WTC11 (cell line): ENCODE measurements at regions not wholly inside any gene's neighbourhood (a gene's known extent, or its start where the extent isn't known, plus 50 kb on each side); places are given as distances from the start of the nearest gene placed in this dataset.

Source experiments
- CREB1 ChIP-seq: sonication (generic); formaldehyde crosslinking; IDR thresholded peaks from 2 replicates; pipeline ENCODE4 v1.8.0; 2023; ENCODE audit warnings: mild to moderate bottlenecking, missing genetic modification reagents
- FOXP1 ChIP-seq: sonication (generic); formaldehyde crosslinking; IDR thresholded peaks from 2 replicates; pipeline ENCODE4 v1.8.0; 2022; ENCODE audit warnings: missing genetic modification reagents, mild to moderate bottlenecking, moderate library complexity, borderline replicate concordance
- MYBL2 ChIP-seq: sonication (generic); formaldehyde crosslinking; IDR thresholded peaks from 2 replicates; pipeline ENCODE4 v1.8.1; 2023; ENCODE audit warnings: mild to moderate bottlenecking, moderate library complexity, missing genetic modification reagents
- ZNF396 ChIP-seq: fragments of 250-450 bp; sonication (Bioruptor Pico); IDR thresholded peaks from 2 replicates; pipeline ENCODE4 v1.8.0; 2021; ENCODE audit warnings: mild to moderate bottlenecking, moderate library complexity, borderline replicate concordance
- TF ChIP-seq, protein P1 (sequence below): fragments of 200-600 bp; IDR thresholded peaks from 2 replicates; pipeline ENCODE4 v1.8.0; 2022; ENCODE audit warnings: antibody characterized with exemption
- TF ChIP-seq, protein P2 (sequence below): sonication (generic); formaldehyde crosslinking; IDR thresholded peaks from 2 replicates; pipeline ENCODE4 v1.8.1; 2023; ENCODE audit warnings: mild to moderate bottlenecking, missing genetic modification reagents
- TF ChIP-seq, protein P3 (sequence below): sonication (generic); formaldehyde crosslinking; IDR thresholded peaks from 2 replicates; pipeline ENCODE4 v1.8.1; 2023; ENCODE audit warnings: mild to moderate bottlenecking, missing genetic modification reagents, moderate library complexity

DNA sequence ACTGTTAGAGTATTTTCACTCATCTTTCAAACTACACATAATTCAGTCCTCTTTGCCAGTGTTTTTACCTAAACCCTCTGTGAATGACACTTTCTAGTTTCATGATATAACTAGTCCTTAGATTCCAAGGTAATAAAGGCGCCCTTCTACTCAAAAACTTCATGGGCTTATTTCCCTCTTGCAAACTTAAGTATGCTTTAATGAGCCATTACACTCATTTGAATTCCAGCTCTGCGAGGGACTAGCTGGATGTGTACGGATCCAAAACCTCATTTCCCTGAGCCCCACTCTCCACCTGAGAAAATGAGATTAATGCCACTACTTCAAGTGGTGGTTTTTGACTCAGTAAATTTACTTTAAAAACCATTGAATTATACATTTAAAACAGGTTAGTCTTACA lies 141.1 kb downstream of the NDUFA12 start:
- TF ChIP-seq, protein P1, sequence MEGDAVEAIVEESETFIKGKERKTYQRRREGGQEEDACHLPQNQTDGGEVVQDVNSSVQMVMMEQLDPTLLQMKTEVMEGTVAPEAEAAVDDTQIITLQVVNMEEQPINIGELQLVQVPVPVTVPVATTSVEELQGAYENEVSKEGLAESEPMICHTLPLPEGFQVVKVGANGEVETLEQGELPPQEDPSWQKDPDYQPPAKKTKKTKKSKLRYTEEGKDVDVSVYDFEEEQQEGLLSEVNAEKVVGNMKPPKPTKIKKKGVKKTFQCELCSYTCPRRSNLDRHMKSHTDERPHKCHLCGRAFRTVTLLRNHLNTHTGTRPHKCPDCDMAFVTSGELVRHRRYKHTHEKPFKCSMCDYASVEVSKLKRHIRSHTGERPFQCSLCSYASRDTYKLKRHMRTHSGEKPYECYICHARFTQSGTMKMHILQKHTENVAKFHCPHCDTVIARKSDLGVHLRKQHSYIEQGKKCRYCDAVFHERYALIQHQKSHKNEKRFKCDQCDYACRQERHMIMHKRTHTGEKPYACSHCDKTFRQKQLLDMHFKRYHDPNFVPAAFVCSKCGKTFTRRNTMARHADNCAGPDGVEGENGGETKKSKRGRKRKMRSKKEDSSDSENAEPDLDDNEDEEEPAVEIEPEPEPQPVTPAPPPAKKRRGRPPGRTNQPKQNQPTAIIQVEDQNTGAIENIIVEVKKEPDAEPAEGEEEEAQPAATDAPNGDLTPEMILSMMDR = no peak
- TF ChIP-seq ZNF396 (CRISPR knock-in tag) (no peak), FOXP1 (no peak), MYBL2 (CRISPR knock-in tag) (no peak), CREB1 (no peak)
- TF ChIP-seq, protein P2, sequence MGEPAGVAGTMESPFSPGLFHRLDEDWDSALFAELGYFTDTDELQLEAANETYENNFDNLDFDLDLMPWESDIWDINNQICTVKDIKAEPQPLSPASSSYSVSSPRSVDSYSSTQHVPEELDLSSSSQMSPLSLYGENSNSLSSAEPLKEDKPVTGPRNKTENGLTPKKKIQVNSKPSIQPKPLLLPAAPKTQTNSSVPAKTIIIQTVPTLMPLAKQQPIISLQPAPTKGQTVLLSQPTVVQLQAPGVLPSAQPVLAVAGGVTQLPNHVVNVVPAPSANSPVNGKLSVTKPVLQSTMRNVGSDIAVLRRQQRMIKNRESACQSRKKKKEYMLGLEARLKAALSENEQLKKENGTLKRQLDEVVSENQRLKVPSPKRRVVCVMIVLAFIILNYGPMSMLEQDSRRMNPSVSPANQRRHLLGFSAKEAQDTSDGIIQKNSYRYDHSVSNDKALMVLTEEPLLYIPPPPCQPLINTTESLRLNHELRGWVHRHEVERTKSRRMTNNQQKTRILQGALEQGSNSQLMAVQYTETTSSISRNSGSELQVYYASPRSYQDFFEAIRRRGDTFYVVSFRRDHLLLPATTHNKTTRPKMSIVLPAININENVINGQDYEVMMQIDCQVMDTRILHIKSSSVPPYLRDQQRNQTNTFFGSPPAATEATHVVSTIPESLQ (CRISPR knock-in tag) = no peak
- TF ChIP-seq, protein P3, sequence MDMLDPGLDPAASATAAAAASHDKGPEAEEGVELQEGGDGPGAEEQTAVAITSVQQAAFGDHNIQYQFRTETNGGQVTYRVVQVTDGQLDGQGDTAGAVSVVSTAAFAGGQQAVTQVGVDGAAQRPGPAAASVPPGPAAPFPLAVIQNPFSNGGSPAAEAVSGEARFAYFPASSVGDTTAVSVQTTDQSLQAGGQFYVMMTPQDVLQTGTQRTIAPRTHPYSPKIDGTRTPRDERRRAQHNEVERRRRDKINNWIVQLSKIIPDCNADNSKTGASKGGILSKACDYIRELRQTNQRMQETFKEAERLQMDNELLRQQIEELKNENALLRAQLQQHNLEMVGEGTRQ (CRISPR knock-in tag) = no peak
